ENCODE measurements at regions not wholly inside any gene's neighbourhood (a gene's known extent, or its start where the extent isn't known, plus 50 kb on each side); places are given as distances from the start of the nearest gene placed in this dataset.
"Not testable (repeated sequence)": the region's sequence is repeated elsewhere in the genome, so short reads cannot be mapped to it uniquely, and the experiment has no call there.

GRCh38 chr13:73174521-73175010 is 115.8 kb downstream of the KLF5 start:
- DNase-seq = no peak

- DNase-seq = peak; percentile 78
Observed at GRCh38 chr13:73173279-73173811, 114.5 kb downstream of the KLF5 start.

GRCh38 chr13:73171926-73172325 is 113.1 kb downstream of the KLF5 start:
- no peak for DNase-seq

GRCh38 chr13:73171271-73171682 is 112.5 kb downstream of the KLF5 start:
- DNase-seq = no peak

GRCh38 chr13:73169971-73170370 is 111.2 kb downstream of the KLF5 start:
- no peak for DNase-seq

- no peak for DNase-seq
Observed at GRCh38 chr13:73168953-73169401, 110.2 kb downstream of the KLF5 start.

GRCh38 chr13:73168226-73168952 is 109.6 kb downstream of the KLF5 start:
- DNase-seq = no peak

- DNase-seq = no peak
Observed at GRCh38 chr13:73167028-73167820, 108.4 kb downstream of the KLF5 start.

GRCh38 chr13:73166204-73166603 is 107.4 kb downstream of the KLF5 start:
- DNase-seq = no peak

- no peak for DNase-seq
Observed at GRCh38 chr13:73162912-73163911, 104.4 kb downstream of the KLF5 start.

GRCh38 chr13:73160371-73161031 is 101.7 kb downstream of the KLF5 start:
- DNase-seq = not testable (repeated sequence)

GRCh38 chr13:73158851-73159250 is 100.0 kb downstream of the KLF5 start:
- DNase-seq = no peak

GRCh38 chr13:73157031-73157430 is 98.2 kb downstream of the KLF5 start:
- DNase-seq = no peak

GRCh38 chr13:73146707-73147106 is 87.9 kb downstream of the KLF5 start:
- no peak for DNase-seq

- peak; percentile 14 for DNase-seq
Observed at GRCh38 chr13:73142071-73142470, 83.3 kb downstream of the KLF5 start.

GRCh38 chr13:73141292-73141771 is 82.5 kb downstream of the KLF5 start:
- DNase-seq = no peak

- no peak for DNase-seq
Observed at GRCh38 chr13:73140801-73141200, 82.0 kb downstream of the KLF5 start.

- DNase-seq = no peak
Observed at GRCh38 chr13:73138638-73139491, 80.1 kb downstream of the KLF5 start.

- DNase-seq = no peak
Observed at GRCh38 chr13:73138276-73138637, 79.5 kb downstream of the KLF5 start.

- DNase-seq = peak; percentile 50
Observed at GRCh38 chr13:73136776-73137175, 78.0 kb downstream of the KLF5 start.

GRCh38 chr13:73133531-73133930 is 74.7 kb downstream of the KLF5 start:
- no peak for DNase-seq

Measured in DMS79 (cell line).